ENCODE measurements at regions not wholly inside any gene's neighbourhood (a gene's known extent, or its start where the extent isn't known, plus 50 kb on each side); places are given as distances from the start of the nearest gene placed in this dataset.

DNA sequence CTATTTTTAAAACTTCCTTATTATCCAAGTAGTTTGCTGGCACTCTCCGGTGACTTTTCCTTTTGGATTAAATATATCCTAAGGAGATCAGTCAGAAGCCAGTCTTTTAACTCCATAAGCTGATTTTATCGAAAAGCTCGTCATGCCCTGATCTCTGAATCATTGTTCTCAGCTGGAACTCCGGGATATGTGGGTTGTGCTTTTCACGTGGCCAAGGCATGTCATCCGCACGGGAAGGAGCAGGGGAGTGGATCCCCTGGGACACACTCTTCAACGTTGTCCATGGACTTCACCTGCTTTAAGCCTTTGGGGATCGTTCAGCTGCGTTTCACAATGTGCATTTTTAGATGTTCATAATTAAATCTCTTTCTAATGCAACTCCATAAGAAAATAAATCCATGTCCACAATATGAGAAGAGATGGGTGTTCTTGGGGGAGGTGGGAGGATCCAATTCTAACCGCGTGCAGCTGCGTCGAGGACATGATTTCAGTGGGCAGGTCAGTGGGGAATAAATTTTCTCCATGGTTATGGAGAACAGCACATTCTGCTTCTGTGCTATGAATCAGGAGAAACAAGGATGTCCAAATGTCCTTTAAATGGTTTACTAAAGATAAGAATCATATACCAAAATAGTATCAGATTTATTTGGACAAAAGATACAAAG, 229.5 kb upstream of the ADARB2 start:
- DNase-seq: no peak

DNA sequence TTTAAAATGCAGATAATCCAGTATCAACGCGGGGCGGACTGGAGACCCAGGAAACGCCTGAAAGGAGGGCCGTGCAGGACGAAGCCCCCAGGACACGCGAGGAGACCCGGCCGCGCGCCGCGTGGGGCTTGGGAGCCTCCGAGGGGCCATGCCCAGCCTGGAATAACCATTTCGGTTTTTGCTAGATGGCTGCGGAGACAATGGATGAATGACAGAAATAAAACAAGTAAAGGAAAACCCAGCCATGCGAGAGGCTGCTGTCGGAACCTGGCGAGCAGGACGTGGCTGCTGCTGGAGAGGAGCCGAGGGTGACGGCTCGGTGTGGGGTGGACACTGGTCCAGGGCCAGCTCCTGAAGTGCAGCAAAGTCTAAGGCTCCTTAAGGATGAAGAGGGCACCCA, 227.2 kb upstream of the ADARB2 start:
- no peak for DNase-seq

DNA sequence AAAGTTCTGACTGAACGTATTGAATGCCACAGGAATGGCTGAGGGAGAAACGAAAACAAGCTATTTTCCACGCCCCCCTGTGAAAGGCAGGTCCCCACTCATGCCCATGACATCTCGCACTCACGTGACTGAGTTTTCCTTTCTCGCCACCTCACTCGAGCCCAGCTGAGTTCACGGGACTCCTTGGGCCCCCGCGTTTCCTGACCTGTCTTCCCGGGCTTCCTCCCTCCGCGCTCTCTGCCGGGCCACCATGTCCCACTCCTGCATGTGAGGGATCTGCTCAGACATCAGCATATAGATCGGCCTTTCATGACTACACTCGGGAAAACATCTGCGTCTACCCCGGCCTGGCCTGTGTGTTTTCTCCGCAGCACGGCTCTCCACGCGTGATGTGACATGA, 226.0 kb upstream of the ADARB2 start:
- no peak for DNase-seq

DNA sequence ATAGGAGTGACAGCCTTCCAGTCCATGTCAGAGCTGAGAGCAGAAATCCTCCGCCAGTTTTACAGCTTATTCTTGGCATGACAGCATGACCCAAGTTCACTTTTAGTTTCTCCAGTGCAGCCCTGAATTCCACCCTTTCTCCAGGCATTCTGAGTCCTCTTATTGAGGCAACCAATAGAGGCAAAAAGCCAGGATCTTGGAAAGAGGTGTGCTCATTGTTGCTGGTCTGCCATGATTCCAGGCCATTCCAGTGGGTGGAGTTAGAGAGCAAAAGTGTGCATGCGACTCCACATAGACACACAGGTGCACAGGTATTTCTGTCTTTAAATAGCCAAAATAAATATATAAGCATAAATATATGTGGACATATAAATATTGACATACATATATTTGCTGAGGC, 224.7 kb upstream of the ADARB2 start:
- DNase-seq: no peak

DNA sequence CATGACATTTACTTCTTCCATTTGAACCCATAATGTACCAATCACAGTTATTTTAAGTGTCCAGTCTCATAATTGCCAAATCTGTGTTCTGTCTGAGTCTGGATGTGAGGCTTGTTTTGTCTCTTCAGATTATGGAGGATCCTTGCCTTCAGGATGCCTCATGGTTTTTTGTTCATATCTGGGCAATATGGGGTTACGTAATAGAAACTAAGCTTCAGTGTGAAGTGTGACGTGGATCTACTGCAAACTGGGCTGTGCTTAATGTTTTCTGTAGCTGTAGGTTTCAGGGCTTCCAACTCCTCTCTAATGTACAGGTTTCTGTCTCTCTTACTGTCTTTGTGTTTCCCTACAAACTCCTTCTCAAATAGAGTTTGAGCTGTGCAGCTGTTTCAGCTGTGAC, 223.7 kb upstream of the ADARB2 start:
- no peak for DNase-seq

DNA sequence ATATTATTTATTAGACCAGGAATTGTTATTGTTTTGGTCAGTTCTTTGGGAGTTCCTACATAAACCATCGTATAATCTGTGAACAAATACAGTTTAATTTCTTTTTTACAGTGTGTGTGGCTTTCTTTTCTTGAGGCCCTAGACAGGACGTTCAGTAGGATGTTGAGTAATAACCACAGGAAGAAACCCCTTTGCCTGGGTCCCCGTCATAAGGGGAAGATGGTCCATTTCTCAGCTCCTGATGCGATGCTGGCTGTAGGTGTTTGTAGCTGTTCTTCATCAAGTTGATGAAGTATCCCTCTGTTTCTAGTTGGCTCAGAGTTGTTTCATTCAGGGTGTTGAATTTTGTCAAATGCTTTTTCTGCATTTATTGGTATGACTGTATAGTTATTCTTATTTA, 219.7 kb upstream of the ADARB2 start:
- no peak for DNase-seq

DNA sequence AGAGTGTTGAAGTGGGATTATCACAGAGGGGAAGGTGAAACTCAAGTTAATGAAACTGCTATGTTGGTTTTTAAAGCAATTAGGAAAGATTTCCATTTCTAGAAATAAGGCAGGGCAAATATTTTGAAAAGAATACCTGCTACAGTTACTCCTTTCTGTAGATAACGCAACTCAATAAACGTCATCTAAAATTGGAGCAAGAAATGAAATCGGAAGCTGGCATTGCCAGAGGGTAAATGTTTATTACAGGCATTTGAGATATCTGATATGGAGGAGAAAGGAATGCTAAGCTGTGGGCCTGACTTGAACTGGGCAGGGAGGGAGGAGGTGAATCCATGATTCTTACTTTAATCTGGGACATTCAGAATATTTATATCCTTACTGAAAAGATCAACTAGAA, 217.0 kb upstream of the ADARB2 start:
- DNase-seq: no peak

DNA sequence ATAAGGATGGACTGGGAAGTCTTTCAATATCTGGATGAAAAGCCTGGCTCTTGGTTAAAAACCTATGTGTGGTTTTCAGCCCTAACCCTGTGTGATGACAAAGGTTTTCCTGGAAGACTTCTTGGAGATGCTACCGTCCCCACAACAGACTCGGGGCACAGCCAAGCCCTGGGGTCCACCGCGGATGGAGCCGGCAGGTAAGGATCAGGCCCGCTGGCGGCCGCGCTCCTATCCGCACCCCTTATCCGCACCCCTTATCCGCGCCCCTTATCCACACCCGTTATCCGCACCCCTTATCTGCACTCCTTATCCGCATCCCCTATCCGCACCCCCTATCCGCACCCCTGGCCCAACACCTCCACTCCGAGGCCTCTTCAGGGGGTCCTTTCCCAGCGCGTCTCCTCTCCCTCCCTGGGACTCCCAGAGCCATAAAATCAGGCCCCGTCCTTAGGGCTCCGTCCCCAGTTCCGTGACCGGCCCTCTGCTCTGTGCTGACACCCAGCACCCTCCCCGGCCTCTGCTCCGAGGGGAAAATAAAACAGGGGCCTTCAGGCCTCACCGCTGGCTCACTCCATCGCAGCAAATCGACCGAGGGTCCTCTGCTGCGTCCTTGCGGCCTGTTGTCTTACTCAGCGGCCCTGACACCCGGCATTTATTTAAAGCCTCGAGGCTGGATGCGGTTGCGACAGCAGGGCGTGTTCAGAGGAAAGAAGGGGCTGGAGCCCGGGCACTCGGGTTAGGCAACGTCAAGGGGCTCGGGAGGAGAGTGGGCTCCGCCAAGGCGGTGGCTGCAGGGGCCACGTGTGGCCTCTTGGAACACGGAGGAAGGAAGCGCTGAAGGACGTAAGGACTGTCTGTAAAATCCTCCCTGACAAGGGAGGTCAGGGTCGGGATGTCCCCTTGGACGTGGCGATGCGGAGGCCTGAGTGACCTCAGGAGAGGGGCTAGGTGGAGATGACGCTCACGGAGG, 215.1 kb upstream of the ADARB2 start:
- no peak for DNase-seq

DNA sequence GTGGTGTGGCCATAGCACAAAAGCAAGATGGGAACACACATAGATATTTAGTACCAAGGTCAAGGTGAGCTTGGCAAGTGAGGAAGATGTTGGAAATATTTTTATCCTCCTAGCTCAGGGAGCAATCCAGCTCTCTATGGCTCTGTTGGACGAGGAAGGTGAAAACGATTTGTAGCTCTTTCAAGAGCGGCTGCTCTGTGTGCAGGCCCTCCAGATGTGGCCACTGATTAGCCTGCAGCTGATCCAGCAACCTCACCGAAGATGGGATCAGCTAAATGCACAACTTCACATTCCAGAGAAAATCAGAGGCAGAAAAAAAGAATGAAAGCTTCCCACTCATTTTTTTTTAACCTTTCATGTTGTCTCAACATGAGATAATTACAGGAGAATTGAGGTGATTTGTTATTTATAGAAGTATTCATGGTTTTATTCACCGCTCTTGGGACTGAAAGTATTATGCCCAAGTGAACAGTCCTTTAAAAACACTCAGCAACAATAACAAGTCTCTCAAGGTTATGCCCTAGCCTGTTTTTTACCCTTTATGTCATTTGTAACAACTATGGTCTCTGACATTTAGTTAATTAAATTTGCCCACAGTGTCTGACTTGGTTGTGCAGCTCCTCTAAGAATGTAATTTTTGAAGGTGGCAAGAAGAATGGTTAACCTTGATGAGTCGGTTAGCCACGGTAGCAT, 213.6 kb upstream of the ADARB2 start:
- no peak for DNase-seq

DNA sequence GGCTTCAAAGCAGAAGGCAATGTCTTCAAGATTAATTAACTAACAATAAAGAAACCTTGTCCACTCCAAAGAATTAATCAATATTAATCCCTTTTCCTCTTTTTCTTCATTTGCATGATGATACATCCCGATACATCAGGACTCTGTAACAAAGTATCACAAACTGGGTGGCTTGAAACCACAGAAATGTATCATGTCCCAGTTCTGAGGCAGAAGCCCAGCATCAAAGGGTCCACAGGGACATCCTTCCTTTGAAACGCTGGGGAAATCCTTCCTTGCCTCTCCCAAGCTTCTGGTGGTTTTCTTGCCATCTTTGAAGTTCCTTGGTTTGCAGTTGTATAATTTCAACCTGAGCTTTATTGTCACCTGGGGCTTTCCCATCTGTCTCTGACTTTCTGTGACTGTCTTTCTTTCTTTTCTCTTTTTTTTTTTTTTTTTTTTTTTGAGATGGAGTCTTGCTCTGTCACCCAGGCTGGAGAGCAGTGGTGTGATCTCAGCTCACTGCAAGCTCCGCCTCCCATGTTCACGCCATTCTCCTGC, 210.2 kb upstream of the ADARB2 start:
- no peak for DNase-seq

DNA sequence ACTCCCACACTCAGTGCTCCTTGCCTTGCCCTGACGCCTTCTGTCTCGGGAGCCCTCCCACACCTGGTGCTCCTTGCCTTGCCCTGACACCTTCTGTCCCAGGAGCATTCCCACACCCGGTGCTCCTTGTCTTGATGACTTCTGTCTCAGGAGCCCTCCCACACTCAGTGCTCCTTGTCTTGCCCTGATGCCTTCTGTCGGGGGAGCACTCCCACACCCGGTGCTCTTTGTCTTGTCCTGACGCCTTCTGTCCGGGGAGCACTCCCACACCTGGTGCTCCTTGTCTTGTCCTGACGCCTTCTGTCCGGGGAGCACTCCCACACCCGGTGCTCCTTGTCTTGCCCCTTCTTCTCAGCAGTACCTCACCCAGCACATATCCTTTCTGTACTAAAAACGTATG, 207.2 kb upstream of the ADARB2 start:
- DNase-seq: no peak

DNA sequence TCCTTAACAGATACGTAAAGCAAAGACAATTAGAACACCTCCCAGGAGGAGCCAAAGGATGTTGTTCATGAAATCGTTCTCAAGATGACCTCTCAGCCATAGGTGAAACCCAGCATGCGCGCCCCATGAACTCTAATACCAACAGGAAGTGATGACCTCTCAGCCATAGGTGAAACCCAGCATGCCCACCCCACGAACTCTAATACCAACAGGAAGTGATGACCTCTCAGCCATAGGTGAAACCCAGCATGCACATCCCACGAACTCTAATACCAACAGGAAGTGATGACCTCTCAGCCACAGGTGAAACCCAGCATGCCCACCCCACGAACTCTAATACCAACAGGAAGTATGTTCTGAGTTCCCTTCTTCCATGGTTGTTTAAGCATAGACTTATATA, 205.2 kb upstream of the ADARB2 start:
- DNase-seq: no peak

DNA sequence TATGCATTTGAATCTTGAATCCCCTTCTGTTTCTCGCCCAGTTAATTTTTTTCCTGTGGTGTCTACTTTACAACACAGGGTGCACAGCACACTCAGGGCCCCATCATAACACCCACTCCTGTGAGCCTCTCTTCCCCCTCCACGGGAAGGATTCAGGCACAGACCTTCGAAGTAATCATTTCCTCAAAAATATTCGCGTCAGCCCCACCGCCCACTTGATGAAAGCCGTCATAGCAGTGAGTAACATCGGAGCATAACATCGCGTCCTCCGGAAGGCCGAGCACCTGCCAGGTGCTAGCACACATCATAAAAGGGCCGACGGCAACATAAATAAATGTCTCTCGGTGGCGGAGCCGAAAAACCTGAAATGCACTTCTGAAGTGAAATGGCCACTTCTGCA, 201.7 kb upstream of the ADARB2 start:
- DNase-seq: no peak

DNA sequence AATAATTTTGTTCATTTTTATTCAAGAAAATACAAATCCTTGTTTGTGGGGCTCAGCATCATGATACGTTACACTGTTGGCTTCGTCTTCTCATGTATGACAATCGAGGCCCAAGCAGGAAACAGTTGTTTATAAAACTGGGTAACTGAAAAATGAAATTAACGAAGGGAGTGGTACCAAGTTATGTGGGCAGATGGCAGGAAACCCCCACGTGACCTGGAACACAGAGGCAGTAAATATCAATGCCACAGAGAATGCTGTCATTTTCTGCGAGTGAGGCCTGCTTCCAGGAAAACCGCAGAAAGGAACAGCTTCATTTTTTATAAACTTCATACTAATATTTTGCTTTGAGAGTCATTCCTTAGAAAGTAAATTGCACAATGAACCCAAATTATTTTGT, 201.0 kb upstream of the ADARB2 start:
- DNase-seq: no peak

DNA sequence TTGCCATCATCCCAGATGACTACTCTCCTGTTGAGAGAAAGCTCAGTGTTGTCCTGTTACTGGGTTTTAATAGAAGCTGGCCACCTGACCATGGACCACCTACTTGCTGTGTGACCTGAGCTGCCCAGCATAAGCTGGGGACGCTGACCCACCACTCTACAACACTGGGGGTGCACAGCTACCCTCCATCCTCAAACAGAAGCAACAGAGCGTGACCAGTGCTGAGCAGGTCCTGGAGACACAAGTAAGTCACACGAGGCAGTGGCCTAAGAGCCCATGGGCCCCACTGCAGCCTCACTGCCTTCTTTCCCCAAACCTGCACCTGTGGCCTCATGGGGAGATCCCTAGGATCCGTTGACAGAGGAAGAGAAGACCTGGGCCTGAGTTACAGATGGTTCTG, 198.6 kb upstream of the ADARB2 start:
- no peak for DNase-seq

DNA sequence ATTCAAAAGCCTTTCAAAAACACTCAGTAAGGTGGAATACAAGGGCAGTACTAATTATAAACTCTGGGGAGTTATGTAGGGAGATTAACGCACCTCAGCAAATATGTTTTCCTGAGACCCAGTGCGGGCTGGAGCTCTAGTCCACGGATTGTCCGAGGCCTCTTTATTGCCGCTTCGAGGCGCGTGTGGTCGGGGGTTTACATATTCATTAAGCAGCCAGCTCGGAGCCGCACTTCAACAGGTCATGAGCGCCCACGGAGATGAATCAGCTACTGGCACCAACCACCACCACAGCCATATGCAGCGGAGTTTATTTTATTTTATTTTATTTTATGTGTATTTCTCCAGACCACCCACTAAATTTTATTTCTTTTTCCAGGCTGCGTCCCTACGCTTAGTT, 195.9 kb upstream of the ADARB2 start:
- DNase-seq: no peak

DNA sequence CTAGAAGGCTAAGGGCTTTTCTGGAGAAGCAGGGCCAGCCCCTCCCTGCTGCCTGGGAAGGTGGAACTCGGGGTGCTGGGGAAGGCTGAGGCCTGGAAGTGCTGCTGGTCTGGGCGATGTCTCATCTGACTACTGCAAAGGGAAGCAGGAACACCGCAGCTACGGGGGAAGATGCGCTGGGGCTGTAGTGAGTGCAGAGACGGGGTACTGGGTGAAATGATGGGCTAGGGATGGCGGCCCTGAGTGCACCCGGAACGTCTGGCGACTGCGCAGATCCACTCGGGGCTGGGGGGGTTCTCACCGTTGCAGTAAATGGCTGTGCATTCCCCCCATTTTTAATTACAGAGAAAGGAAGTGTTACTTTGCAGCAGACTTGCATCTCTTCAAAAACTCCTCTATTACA, 195.4 kb upstream of the ADARB2 start:
- DNase-seq: no peak

DNA sequence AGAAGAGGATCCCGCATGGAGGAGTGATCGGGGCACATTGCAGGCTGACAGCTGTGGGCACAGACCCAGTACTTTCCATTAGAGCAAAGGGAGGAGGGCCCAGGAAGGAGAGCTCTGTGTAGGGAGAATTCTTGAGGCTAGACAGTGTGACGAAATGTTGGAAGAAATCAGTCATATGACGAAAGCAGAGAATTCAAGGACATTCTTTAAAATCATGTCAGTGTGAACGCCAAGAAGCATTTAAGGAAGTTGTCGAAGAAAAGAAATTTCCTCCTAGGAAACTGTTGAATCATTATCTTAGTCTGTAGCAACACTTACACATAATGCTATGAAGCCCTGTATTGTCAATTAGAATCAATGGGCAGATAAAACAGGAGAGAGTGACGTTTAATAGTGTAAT, 191.3 kb upstream of the ADARB2 start:
- no peak for DNase-seq

DNA sequence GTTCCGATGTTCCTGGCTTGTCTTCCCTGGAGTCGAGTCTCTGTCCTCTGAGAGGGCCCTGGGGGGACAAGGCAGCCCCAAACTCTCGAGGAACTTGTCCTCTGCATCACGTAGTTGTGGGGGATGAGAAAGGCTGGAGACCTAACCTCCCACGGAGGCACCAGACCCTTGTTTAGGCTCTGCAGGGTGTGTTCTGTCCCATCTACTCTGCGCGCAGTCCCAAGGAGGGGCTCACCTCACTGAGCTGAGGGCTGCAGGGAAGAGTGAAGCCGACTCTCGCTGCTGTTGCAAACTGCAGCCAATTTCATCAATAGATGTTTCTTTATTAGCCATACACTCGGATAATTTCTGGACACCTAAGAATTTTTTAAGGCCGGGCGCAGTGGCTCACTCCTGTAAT, 186.7 kb upstream of the ADARB2 start:
- DNase-seq: no peak

DNA sequence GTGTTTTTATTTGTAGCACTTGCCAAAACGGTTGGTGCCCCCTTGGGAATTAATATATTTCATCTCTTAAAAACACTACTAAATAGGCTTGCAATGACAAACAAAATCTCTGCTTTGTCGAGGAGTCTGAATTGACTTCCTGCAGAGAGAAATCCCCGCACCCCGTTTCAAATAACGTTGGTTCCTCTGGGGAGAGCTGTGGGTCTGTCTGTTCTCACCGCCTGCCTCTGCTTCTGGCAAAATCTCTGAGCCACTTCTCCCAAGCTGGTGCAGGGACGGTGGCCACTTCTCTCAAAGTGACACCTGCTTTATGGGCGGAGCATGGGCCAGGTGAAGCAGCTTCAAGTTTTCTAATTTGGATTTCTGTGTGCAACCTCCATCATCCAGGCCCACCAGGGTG, 186.3 kb upstream of the ADARB2 start:
- no peak for DNase-seq

DNA sequence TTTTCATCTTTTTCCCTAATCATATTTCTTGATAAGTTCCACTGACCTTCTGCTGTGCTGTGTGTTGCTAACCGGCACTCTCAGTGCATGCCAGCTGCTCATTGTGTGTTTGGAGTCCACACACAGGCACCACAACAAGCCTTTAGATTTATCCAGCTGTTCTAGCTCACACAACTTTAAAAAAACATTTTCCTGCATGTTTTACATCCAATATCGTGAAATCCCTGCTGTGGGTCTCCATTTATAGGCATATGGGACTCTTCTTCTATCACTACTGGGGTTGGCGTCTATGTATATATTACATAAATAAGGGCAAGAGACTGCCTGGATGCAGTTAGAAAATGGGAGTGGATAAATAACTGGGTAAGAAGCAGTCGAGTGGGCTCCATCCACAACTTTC, 183.6 kb upstream of the ADARB2 start:
- no peak for DNase-seq

DNA sequence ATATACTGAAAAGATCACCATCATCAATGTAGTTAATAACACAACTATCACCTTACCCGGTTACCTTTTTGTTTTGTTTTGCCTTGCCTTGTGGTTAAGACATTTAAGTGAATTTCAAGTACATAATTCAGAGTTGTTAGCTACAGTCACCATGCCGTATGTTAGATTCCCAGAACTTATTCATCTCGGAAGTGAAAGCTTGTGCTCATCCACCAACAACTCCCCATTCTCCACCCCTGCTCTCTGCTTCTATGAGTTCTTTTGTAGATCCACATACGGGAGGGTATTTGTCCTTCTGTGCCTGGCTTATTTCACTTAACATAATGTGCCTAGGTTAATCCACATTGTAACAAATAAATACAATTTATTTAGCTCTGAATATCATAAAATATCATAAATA, 182.8 kb upstream of the ADARB2 start:
- DNase-seq: no peak

DNA sequence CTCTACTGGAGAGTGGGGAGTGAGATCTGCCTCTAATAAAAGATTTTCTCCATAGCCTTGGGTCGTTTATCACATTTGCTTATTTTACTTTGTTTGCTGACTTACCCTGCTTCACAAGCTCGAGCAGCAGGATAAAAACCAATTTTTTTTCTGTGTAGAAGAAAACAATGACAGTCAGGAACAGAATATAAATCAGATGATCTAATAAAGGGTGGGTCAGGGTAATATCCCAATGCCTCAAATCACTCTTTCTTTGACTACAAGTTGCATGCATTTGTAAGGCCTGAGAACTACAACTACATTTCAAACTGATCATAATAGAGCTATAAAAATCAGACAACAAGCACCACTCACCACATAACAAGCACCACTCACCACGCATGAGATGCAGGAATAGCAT, 174.4 kb upstream of the ADARB2 start:
- no peak for DNase-seq

DNA sequence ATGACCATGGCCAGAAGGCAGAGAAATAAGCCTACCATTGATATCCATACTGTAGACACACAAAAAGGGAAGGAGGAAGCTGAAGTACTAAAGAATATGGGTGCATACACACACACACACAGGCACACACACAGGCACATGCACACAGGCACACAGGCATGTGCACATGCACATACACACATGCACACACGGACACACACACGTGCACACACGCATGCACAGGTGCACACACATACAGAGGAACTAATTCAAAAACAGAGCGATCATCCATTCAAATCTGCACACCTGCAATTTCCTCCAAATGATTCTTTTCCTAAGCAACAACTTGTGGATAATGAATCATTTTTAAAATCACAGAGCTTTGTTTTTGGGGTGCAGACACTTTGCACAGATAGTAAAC, 166.7 kb upstream of the ADARB2 start:
- DNase-seq: no peak

Measured in NCI-H345 (cell line).